HG02798 (cell line): ENCODE measurements at regions not wholly inside any gene's neighbourhood (a gene's known extent, or its start where the extent isn't known, plus 50 kb on each side); places are given as distances from the start of the nearest gene placed in this dataset.
"Not testable (repeated sequence)": the region's sequence is repeated elsewhere in the genome, so short reads cannot be mapped to it uniquely, and the experiment has no call there.

Source experiments
- ATAC-seq: cut with Tn5 transposase; IDR thresholded peaks from one replicate; pipeline ENCODE4 v1.9.1; 2021; ENCODE audit warnings: mild to moderate bottlenecking; ENCODE audit not compliant: unreplicated experiment, poor library complexity

GRCh38 chr6:139475646-139476045 lies 101.2 kb upstream of the CITED2 start:
- no peak for ATAC-seq

DNA sequence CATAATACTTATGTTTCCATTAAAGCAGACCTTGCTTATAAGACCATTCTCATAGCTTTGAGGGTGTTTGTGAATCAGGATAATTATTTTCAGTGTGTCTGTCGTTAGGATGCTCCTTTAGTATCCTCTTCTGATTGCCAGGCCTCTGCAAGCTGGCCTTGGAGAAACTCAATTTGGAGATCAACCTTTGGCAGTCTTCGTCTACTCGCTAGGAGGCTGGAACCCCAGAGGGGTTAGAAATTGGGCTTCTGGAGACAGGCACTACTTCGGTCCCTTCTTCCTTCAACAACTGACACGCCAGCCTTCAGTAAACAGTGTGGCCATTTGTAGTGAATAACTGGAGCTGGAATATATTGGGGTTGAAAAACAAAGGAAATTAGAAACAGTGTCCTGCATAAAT lies 100.8 kb upstream of the CITED2 start:
- ATAC-seq, result no peak

- ATAC-seq, result peak; percentile 58
Observed at GRCh38 chr6:139474145-139475108, 100.0 kb upstream of the CITED2 start.

DNA sequence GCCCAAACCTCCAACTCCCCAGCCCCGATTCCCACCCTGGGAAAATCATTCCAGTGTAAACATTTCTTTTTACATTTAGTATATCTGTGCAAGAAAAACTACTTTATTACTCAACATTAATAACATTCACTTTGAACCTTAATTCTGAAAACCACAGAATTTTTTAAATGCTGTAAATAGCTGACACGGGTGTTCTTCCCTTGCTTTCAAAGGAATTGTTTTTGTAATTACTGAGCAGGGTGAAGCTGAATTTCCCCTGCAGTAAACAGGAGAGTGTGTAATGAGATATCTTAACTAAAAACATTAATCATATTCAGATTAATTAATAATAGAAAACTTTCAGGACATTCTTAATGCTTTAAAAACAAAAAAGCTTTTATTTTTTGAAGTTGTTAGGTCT lies 99.3 kb upstream of the CITED2 start:
- ATAC-seq, result no peak

- ATAC-seq, result no peak
Observed at GRCh38 chr6:139473231-139473701, 98.8 kb upstream of the CITED2 start.

GRCh38 chr6:139472351-139473015 lies 98.0 kb upstream of the CITED2 start:
- no peak for ATAC-seq

DNA sequence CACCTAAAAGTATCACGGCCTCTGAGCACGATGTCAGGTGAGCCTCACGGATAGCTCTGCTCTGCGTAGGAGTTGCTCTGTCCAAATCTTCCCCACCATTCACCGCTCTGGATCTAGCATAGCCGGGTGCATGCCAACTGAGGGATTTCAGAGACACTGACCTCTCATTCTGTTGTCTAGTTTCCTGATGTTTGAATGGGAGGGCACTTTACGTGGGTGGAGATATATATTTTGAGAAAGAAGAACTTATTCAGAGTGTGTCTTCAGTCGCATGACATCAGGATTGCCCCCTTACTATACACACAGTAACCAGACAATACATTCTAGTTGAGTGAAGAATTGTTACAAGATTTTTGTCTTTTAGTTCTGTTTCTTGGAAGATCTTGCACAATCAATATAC lies 96.5 kb upstream of the CITED2 start:
- ATAC-seq, result no peak

DNA sequence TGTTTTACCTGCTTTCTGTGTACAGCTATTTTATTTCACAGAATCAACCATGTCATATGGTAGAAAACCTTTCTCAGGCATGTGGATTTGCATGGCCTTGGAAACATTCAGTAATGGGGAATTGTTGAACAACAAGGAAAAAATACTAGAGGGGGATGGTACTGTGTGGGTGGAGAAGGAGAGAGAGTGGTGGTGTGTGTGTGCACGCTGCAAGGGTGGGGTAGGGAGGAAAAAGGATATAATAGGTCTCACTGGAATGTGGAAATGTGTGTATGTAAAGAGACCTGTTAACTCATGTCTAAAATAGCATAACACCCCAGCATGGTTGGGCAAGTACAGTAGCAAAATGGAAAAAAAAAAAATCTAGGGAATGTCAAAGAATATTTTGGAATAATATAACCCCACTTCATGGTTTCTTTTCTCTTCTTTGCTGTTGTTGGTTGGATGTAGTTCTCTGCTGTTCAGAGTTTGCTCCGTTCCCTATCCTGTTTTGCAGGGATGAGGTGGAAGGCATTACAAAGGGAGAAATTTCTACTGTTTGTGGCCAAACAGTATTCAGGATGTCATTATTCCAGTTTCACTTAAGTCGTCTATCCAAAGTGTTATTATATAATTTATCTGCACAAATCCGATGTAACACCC lies 93.9 kb upstream of the CITED2 start:
- ATAC-seq, result no peak

DNA sequence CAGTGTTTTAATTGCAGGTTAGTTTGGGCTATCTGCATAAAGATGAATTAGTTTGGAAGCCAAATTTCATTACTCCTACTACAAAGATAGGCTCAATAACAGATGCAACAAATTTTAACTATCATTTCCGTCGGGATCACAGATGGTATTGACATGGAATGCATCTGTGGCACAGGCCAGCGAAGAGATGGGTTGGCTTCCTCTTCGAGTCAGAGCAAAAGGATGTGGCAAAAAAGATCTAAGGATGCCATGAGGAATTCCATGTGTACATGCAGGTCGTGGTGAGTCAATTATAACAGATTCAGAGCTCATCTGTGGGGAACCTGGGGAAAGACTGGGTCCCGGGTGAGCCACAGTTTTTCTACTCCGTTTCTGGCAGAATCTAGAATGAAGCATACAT lies 83.0 kb upstream of the CITED2 start:
- ATAC-seq, result no peak

DNA sequence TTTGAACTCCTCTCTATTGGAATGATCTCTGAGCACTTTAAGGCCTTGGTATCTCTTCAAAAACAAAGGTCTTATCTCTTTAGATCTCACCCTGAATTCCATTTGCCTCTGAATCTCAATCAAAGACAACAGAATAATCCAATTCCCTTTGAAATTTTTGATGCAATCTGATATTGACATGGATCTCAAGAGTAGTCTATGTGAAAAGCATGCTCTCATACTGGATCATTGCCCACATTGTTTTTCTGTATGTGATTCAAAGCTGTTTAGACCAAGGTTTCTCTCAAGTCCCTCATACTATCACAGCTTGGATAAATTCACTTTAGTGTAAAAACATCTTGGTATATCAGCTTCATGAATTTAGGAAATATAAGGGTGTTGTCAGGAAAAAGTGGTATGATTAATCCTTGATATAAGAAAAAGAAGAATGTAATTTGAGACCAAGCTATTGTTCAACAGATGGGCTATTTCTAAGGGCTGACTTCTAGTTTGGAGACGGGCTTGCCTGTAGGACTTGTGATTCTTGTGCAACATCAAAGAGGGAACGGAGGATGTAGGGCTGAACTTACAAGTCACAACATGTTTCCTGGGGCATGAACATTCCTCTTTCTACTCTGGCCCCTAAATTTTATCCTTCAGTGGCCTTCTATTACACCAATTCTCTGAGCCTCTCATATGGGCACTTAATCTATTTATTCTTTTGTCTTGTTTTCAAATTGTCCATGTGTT lies 77.9 kb upstream of the CITED2 start:
- ATAC-seq, result no peak

DNA sequence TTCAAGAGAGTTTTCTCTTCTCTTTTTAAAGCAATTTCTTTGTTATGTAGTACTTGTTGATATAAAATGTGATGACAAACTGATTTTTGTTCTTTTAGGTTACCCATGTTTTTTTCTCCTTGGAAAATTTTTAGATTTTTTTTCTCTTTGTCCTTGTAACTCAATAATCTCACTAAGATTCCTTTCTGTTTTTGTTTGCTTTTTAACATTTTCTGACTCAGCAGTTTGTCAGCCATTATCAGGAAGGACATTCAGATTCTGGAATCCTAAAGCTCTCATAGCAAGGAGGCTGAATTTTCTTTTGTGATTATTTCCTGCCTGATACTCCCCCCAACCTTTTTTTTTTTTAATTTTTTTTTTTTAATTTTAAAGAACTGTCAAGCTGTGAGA lies 75.2 kb upstream of the CITED2 start:
- no peak for ATAC-seq

DNA sequence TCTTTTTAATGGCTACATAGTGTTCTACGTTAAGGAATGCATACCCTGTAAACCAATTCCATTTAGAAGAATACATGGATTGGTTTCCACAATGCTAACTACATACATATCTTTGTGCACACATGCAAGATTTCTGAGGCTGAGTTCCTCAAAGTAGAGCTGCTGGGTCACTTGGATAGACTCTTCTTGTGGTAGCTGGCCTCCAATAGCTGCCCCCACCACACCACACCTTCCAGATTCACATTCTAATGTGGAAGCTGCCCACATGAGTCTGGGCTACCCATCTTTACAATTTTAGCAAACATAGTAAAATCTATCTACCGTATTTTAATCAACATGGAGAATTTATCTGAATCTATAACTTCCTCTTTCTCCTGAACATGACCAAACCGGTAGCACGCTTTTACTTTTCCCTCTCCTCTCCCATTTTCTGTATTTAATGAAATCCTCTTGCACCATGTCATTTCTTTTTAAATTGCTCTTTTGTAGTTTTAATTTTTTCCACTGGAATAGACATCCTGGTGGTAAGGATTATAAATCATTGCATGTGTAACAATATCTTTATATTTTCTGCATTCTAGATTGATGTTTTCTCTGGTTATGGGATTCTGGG lies 74.7 kb upstream of the CITED2 start:
- no peak for ATAC-seq

DNA sequence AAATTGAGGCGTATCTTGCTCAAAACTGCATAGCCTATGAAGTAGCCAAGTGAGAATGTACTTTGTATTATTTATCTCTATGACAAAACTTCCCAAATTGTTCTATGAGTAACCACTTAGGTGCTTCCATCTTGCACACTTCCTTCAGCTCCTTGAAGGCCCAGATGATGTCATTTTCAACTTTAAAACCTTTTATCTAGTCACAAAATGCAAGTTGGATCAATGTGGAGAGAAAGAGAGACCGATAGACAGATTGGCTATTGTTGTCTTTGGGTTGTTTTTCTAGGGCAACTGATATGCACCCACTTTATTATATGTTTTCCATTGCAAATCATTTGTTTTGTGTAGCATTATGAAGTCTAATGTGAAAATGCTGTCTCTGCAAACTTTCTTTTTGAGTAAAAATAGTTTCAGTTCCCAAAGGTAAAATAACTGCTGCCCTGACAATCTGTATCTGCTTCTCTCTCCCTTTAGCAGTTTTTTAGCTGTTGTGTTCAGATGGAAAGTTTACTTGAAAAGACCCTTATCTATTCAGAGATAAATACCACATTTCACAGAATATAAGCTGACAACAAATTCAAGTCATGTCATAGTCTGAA lies 73.7 kb upstream of the CITED2 start:
- peak; percentile 86 for ATAC-seq

GRCh38 chr6:139447656-139447975 lies 73.2 kb upstream of the CITED2 start:
- ATAC-seq, result no peak

DNA sequence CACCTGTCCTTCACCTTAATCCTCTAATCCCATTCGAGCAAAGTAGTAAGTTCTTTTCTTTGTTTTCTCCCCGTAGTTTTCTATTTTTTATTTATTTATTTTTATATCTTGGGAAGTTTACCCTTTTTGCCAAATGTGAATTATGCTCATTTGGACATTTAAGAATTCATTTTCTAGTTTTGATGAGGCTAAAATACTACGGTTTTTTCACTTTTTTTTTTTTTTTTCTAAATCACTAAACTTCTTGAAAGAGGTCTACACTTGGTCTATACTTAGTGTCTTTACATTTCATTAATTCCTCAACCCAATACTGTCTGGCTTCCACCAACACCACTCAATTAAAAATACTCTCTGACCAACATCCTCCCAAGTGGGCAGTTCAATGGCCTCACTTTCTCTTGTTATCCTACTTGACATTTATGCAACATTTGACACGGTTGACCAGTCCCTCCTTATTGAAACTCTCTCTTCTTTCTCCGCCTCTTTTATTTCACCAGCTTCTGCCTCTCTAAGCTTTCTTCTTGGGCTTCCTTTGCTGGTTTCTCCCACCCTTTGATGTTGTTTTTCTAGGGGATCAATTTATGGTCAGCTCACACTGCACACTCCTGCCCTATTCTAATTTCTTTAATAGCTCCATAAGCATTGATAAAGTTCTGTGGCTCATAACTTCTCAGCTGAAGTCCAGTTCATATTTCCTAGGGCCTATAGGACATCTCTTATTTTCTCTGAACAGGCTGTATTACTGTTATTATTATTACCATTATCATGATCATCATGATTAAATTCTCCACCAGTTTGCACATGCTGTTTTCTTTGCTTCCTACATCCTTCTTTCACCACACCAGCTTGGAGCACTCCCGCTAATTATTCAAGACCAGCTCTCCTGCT lies 72.6 kb upstream of the CITED2 start:
- no peak for ATAC-seq

DNA sequence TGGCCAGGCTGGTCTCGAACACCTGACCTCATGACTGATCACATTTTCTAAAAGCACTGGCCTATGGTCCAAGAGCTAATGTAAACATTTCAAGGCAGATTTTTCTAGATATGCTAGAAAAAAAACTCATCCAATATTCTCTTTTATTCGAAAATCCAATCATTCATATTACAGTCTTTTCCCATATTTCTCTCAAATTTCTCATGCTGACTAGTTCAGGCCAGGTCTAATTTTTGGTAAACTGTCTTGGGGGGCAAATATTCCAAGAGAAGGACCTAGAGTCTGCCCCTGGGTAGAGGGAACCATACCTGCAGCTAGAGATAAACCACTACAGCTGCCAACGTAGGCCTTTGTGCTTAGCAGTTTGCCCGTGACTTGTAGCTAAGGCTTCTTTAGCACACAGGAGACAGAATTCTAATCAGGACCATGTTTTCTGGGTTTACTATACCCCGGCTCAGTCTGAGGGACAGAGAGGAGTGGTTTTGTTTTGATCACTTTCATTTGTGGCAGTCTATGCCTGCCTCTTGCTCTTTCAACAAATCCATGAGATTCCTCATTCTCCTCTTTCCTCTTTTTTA lies 71.8 kb upstream of the CITED2 start:
- ATAC-seq, result no peak

DNA sequence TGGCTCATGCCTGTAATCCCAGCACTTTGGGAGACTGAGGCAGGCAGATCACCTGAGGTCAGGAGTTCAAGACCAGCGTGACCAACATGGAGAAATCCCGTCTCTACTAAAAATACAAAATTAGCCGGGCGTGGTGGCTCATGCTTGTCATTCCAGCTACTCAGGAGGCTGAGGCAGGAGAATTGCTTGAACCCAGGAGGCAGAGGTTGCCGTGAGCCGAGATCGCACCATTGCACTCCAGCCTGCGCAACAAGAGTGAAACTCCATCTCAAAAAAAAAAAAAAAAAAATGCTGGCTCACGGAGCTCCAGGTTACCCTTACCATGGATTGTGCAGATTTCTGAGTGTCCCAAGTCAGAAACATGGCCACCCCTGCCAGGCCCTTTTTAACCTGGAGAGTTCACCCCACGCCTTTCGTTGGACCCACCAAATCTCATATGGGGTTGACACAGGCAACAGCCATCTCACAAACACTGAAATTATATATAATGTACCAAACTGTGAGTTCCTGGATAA lies 69.9 kb upstream of the CITED2 start:
- ATAC-seq, result not testable (repeated sequence)
